Hippocampal formation (tissue), 2 donors: ENCODE measurements at regions not wholly inside any gene's neighbourhood (a gene's known extent, or its start where the extent isn't known, plus 50 kb on each side); places are given as distances from the start of the nearest gene placed in this dataset.

Experiments
- DNase-seq, 2 donors: peaks; one replicate each; lab custom pipeline; 2025; lab: John Stamatoyannopoulos, UW

- DNase-seq: no peak
Measured at GRCh38 chr13:42720858-42721219, 60.5 kb upstream of the FAM216B start.

- no peak for DNase-seq
Measured at GRCh38 chr13:42722883-42723539, 58.4 kb upstream of the FAM216B start.

GRCh38 chr13:42728507-42729180 is 52.7 kb upstream of the FAM216B start:
- no peak for DNase-seq

- no peak for DNase-seq
Measured at GRCh38 chr13:42729857-42730402, 51.5 kb upstream of the FAM216B start.
